HCT116 (cell line): ENCODE measurements at regions not wholly inside any gene's neighbourhood (a gene's known extent, or its start where the extent isn't known, plus 50 kb on each side); places are given as distances from the start of the nearest gene placed in this dataset.

Experiments
- EZH2 ChIP-seq: fragments of 200-600 bp; sonication (generic); IDR thresholded peaks from 2 replicates; pipeline ENCODE4 v1.6.1; 2017; ENCODE audit warnings: antibody characterized with exemption, mixed run types
- POLR2A ChIP-seq: IDR thresholded peaks from 2 replicates; pipeline ENCODE4 v1.7.0; 2011; ENCODE audit warnings: borderline replicate concordance; ENCODE audit not compliant: insufficient read depth, insufficient read length; ENCODE audit errors: extremely low read depth
- POLR2AphosphoS5 ChIP-seq: IDR thresholded peaks from 2 replicates; pipeline ENCODE4 v1.6.1; 2011; ENCODE audit warnings: mild to moderate bottlenecking, low read depth, low read length, moderate library complexity
- SIN3A ChIP-seq: IDR thresholded peaks from 2 replicates; pipeline ENCODE4 v1.6.1; 2012; ENCODE audit warnings: low read depth
- TCF7L2 ChIP-seq: IDR thresholded peaks from 2 replicates; pipeline ENCODE4 v1.7.0; 2011; ENCODE audit warnings: borderline replicate concordance, inconsistent platforms; ENCODE audit not compliant: insufficient read depth, insufficient read length; ENCODE audit errors: extremely low read depth
- TF ChIP-seq, protein P1 (sequence below): IDR thresholded peaks from 2 replicates; pipeline ENCODE4 v1.6.1; 2012
- TF ChIP-seq, protein P2 (sequence below), 3 experiments: fragments of 200-600 bp in 1 of 3; sonication (generic) in 1 of 3; IDR thresholded peaks in 2 of 3; conservative IDR thresholded peaks in 1 of 3; 2 replicates each; pipeline ENCODE4 v1.5.1; 2012 to 2017; ENCODE audit warnings: low read depth in 2 of 3, low read length in 2 of 3, antibody characterized with exemption in 1 of 3, borderline replicate concordance in 1 of 3, control low read depth in 1 of 3, mild to moderate bottlenecking in 1 of 3, mixed read lengths in 1 of 3, mixed run types in 1 of 3, moderate library complexity in 1 of 3; ENCODE audit not compliant: insufficient read depth in 1 of 3

DNA sequence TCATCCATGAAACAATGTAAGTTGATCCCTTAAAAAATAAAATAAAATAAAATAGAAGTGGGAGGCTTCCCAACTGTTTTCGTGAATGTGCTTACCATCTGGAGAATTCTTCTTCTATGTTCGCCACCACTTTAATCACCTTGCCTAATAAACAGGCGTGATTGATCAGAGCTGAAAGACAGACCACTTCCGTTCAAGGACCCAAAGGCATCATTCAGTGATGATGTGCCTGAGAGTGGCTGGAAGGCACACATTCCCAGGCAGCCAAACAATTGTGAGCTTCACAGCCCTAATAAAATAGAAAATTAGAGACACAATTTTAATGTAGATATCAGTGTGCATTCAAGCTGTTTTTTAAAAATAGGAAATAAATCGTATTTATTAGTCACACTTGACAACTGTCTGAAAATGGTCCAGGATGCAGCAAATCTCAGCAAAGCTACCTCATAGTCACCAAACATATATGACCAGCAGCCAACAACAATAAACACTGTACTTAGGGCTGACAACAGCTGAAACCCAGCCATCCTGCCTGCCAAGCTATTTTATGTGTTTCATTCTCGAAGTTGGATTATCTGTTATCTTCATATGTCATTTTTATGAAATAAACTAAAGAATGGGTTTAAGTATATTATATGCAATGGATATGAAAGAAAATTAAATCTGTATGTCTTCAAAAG lies 163.2 kb upstream of the FAM9B start:
- TF ChIP-seq, protein P1, sequence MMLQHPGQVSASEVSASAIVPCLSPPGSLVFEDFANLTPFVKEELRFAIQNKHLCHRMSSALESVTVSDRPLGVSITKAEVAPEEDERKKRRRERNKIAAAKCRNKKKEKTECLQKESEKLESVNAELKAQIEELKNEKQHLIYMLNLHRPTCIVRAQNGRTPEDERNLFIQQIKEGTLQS = no peak
- TF ChIP-seq, protein P2, sequence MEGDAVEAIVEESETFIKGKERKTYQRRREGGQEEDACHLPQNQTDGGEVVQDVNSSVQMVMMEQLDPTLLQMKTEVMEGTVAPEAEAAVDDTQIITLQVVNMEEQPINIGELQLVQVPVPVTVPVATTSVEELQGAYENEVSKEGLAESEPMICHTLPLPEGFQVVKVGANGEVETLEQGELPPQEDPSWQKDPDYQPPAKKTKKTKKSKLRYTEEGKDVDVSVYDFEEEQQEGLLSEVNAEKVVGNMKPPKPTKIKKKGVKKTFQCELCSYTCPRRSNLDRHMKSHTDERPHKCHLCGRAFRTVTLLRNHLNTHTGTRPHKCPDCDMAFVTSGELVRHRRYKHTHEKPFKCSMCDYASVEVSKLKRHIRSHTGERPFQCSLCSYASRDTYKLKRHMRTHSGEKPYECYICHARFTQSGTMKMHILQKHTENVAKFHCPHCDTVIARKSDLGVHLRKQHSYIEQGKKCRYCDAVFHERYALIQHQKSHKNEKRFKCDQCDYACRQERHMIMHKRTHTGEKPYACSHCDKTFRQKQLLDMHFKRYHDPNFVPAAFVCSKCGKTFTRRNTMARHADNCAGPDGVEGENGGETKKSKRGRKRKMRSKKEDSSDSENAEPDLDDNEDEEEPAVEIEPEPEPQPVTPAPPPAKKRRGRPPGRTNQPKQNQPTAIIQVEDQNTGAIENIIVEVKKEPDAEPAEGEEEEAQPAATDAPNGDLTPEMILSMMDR (IDR thresholded peaks at IDR 0.05 in 2 of 3, conservative IDR thresholded peaks at IDR 0.05 in 1 of 3; ENCODE audit: borderline replicate concordance in 1 of 3, insufficient read depth in 1 of 3, low read depth in 2 of 3, low read length in 2 of 3) = no peak
- TF ChIP-seq SIN3A = no peak
- TF ChIP-seq POLR2AphosphoS5 = no peak
- TF ChIP-seq EZH2 = no peak
- no peak for TF ChIP-seq TCF7L2
- no peak for TF ChIP-seq POLR2A
